Kidney (tissue), 13 donors: ENCODE measurements at regions not wholly inside any gene's neighbourhood (a gene's known extent, or its start where the extent isn't known, plus 50 kb on each side); places are given as distances from the start of the nearest gene placed in this dataset.

Source experiments
- DNase-seq, 5 donors: peaks; one replicate each; pipeline ENCODE4 v3.0.0-alpha.2; 2013 to 2020
- FAIRE-seq: peaks from 2 replicates; lab custom pipeline; 2012; peaks lifted over from hg19 to GRCh38; lab: Jason Lieb, UNC
- H3K27ac ChIP-seq, 2 donors: one replicate each; pipeline ENCODE4 v1.7.0; 2013; ENCODE audit warnings: low read depth in 2 of 2, low read length in 2 of 2, inconsistent platforms in 1 of 2
- H3K27me3 ChIP-seq: one replicate; pipeline ENCODE4 v1.7.1; 2013; ENCODE audit warnings: low read length, inconsistent platforms; ENCODE audit not compliant: control insufficient read depth, insufficient read depth
- H3K36me3 ChIP-seq, 3 donors: one replicate each; pipeline versions ENCODE4 v1.7.0 to v1.7.1; 2013; ENCODE audit warnings: low read length in 3 of 3, control low read depth in 1 of 3, inconsistent platforms in 1 of 3; ENCODE audit not compliant: insufficient read depth in 3 of 3, control insufficient read depth in 2 of 3
- H3K4me1 ChIP-seq, 3 donors: one replicate each; pipeline versions ENCODE4 v1.7.0 to v1.7.1; 2013; ENCODE audit warnings: low read length in 3 of 3, inconsistent platforms in 1 of 3, low read depth in 1 of 3; ENCODE audit not compliant: control insufficient read depth in 2 of 3, insufficient read depth in 2 of 3
- H3K4me3 ChIP-seq, 3 donors: one replicate each; pipeline versions ENCODE4 v1.7.0 to v1.8.1; 2013; ENCODE audit warnings: low read length in 3 of 3, control low read depth in 1 of 3, inconsistent platforms in 1 of 3
- H3K9ac ChIP-seq, 3 donors: one replicate each; pipeline versions ENCODE4 v1.7.0 to v1.7.1; 2013; ENCODE audit warnings: low read length in 3 of 3, control low read depth in 1 of 3, inconsistent platforms in 1 of 3
- H3K9me3 ChIP-seq, 3 donors: one replicate each; pipeline versions ENCODE4 v1.7.0 to v1.7.1; 2013; ENCODE audit warnings: low read length in 3 of 3, control low read depth in 1 of 3, inconsistent platforms in 1 of 3; ENCODE audit not compliant: control insufficient read depth in 2 of 3, insufficient read depth in 1 of 3
- CTCF ChIP-seq: IDR thresholded peaks from 3 replicates; pipeline ENCODE4 v1.5.1; 2012; ENCODE audit warnings: mild to moderate bottlenecking, moderate library complexity, borderline replicate concordance; ENCODE audit not compliant: insufficient read depth; ENCODE audit errors: extremely low read depth
- intact Hi-C: fragments of 100-400 bp; cut with DNase I; formaldehyde crosslinking; loops from one replicate; pipeline ENCODE4 v1.11.1; 2022
- donor health status: control.
- donor health status: control.
- donor health status: control.
- donor health status: control.
- donor health status: control.
- donor health status: DM: yes; HTN: yes; CAD: no.
- donor health status: Normal renal cell carcinoma (clear cell type).

DNA sequence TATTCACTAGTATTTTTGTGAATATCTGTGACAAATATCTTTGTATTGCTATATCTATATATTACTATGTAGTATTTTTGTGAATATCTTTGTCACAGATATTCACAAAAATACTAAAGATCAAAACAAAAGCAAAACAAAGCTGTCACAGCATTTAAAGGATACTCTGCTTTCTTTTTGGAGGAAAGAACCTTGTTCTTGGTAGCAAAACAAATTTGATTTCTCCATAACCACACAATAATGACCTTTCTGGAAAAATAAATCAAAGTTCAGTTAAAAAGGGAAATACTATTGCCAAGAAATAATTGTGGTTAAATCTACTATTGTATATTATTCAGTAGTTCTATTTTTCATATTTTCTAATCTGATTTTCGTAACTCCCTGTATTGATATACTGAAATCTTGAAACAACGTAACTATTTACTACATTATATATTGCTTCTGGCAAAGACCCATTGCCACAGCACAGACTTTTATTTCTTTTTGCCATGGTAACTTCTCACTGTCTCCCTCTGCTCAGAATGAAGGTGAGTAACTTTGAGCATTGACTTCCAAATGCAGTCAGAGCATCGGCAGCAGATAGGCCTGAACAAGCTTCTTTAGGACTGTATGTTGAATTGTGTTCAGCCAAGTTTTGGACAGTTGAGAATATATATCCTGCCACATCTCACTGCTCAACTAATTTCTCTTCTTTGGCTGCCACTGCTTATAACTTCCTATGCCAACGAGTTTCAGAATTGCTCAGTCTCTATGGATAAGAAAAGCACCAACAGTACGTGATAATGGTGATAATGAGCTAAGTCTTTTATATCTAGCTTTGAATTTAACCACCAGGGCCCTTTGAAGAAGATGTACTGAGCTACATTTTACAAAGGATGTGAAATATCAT, 1097.2 kb upstream of the GJE1 start:
- Histone ChIP-seq H3K9ac (no peak overlapping the region), H3K27me3 (no peaks in the 10 kb centered on the region), H3K4me3 (no peak overlapping the region), H3K27ac (no peak overlapping the region), H3K4me1 (no peaks in the 10 kb centered on the region), H3K9me3 (no peaks in the 10 kb centered on the region), H3K36me3 (no peaks in the 10 kb centered on the region)
- intact Hi-C loops, result no loop called here
- TF ChIP-seq CTCF, result no peak
- DNase-seq (no peak), FAIRE-seq (no peak)

DNA sequence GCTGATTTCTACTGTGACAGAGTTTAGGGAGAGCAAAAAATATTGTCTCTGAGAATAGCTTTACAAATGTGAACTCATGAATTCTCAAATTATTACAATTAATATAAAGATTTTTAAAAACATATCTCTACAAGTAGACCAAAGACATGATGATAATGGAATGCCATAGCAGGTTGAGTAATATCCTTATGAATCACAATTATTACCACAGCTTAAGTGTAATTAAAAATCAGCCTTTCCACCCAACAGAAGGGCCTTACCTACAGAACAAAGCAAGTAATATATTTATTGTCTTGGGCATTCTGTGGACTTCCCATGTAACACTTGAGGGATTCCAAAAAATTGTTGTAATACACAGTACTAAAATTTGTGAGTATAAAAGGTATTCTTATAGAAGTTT, 1099.6 kb upstream of the GJE1 start:
- H3K4me3 ChIP-seq, result no peak overlapping the region
- TF ChIP-seq CTCF, result no peak
- no peaks in the 10 kb centered on the region for H3K27me3 ChIP-seq
- DNase-seq, result no peak
- no peaks in the 10 kb centered on the region for H3K9me3 ChIP-seq
- FAIRE-seq, result no peak
- H3K27ac ChIP-seq, result no peak overlapping the region
- no peak overlapping the region for H3K9ac ChIP-seq
- intact Hi-C loops, result no loop called here
- H3K4me1 ChIP-seq, result no peaks in the 10 kb centered on the region
- H3K36me3 ChIP-seq, result no peaks in the 10 kb centered on the region

- FAIRE-seq, result no peak
- intact Hi-C loops, result no loop called here
- H3K4me3 ChIP-seq, result no peak overlapping the region
- no peak for TF ChIP-seq CTCF
- H3K36me3 ChIP-seq, result no peaks in the 10 kb centered on the region
- no peak overlapping the region for H3K9ac ChIP-seq
- no peaks in the 10 kb centered on the region for H3K9me3 ChIP-seq
- H3K27me3 ChIP-seq, result no peaks in the 10 kb centered on the region
- H3K4me1 ChIP-seq, result peaks cover 0 to 17% (median 6%) of the 10 kb centered on the region in 3 donors
- no peak overlapping the region for H3K27ac ChIP-seq
- DNase-seq, result no peak
These were observed 1102.8 kb upstream of the GJE1 start for GRCh38 chr6:141029908-141030307.
